IPS-11a (cell line): ENCODE measurements at regions not wholly inside any gene's neighbourhood (a gene's known extent, or its start where the extent isn't known, plus 50 kb on each side); places are given as distances from the start of the nearest gene placed in this dataset.
"Not testable (repeated sequence)": the region's sequence is repeated elsewhere in the genome, so short reads cannot be mapped to it uniquely, and the experiment has no call there.

Experiments
- H3K4me3 ChIP-seq: one replicate; pipeline ENCODE4 v1.5.1; 2013; ENCODE audit warnings: low read depth, low read length, control low read depth

GRCh38 chr14:104474495-104475213 lies 104.9 kb upstream of the C14orf180 start:
- H3K4me3 ChIP-seq, result no peak overlapping the region

- H3K4me3 ChIP-seq, result no peak overlapping the region
Observed at GRCh38 chr14:104475256-104475655, 104.3 kb upstream of the C14orf180 start.

- no peak overlapping the region for H3K4me3 ChIP-seq
Observed at GRCh38 chr14:104475802-104476201, 103.8 kb upstream of the C14orf180 start.

- no peak overlapping the region for H3K4me3 ChIP-seq
Observed at GRCh38 chr14:104476437-104476836, 103.1 kb upstream of the C14orf180 start.

GRCh38 chr14:104477117-104477623 lies 102.4 kb upstream of the C14orf180 start:
- no peak overlapping the region for H3K4me3 ChIP-seq

- H3K4me3 ChIP-seq, result no peak overlapping the region
Observed at GRCh38 chr14:104477666-104478380, 101.7 kb upstream of the C14orf180 start.

GRCh38 chr14:104478656-104479055 lies 100.9 kb upstream of the C14orf180 start:
- H3K4me3 ChIP-seq, result no peak overlapping the region

GRCh38 chr14:104479901-104480300 lies 99.7 kb upstream of the C14orf180 start:
- H3K4me3 ChIP-seq, result no peak overlapping the region

GRCh38 chr14:104481323-104481722 lies 98.2 kb upstream of the C14orf180 start:
- no peak overlapping the region for H3K4me3 ChIP-seq

- H3K4me3 ChIP-seq, result not testable (repeated sequence)
Observed at GRCh38 chr14:104482017-104482416, 97.5 kb upstream of the C14orf180 start.

GRCh38 chr14:104486222-104486923 lies 93.2 kb upstream of the C14orf180 start:
- H3K4me3 ChIP-seq, result no peak overlapping the region

GRCh38 chr14:104494483-104494882 lies 85.1 kb upstream of the C14orf180 start:
- H3K4me3 ChIP-seq, result no peak overlapping the region

GRCh38 chr14:104496095-104496494 lies 83.5 kb upstream of the C14orf180 start:
- H3K4me3 ChIP-seq, result no peak overlapping the region

GRCh38 chr14:104499784-104500760 lies 79.5 kb upstream of the C14orf180 start:
- H3K4me3 ChIP-seq, result no peak overlapping the region

GRCh38 chr14:104502060-104502459 lies 77.5 kb upstream of the C14orf180 start:
- H3K4me3 ChIP-seq, result no peak overlapping the region

GRCh38 chr14:104503691-104504090 lies 75.9 kb upstream of the C14orf180 start:
- no peak overlapping the region for H3K4me3 ChIP-seq

GRCh38 chr14:104504172-104504735 lies 75.3 kb upstream of the C14orf180 start:
- H3K4me3 ChIP-seq, result no peak overlapping the region

- H3K4me3 ChIP-seq, result no peak overlapping the region
Observed at GRCh38 chr14:104505085-104506074, 74.2 kb upstream of the C14orf180 start.
